C4-2B (cell line): ENCODE measurements at regions not wholly inside any gene's neighbourhood (a gene's known extent, or its start where the extent isn't known, plus 50 kb on each side); places are given as distances from the start of the nearest gene placed in this dataset.

Source experiments
- CTCF ChIP-seq: fragments of 450-650 bp; conservative IDR thresholded peaks from 2 replicates; pipeline ENCODE4 v1.5.1; 2017; ENCODE audit warnings: mild to moderate bottlenecking
- ZFX ChIP-seq: fragments of 450-650 bp; IDR thresholded peaks from 2 replicates; pipeline ENCODE4 v1.6.1; 2017

GRCh38 chr15:39285663-39286062 is 295.2 kb upstream of the THBS1 start:
- no peak for TF ChIP-seq CTCF
- no peak for TF ChIP-seq ZFX
